ENCODE measurements at regions not wholly inside any gene's neighbourhood (a gene's known extent, or its start where the extent isn't known, plus 50 kb on each side); places are given as distances from the start of the nearest gene placed in this dataset.

DNA sequence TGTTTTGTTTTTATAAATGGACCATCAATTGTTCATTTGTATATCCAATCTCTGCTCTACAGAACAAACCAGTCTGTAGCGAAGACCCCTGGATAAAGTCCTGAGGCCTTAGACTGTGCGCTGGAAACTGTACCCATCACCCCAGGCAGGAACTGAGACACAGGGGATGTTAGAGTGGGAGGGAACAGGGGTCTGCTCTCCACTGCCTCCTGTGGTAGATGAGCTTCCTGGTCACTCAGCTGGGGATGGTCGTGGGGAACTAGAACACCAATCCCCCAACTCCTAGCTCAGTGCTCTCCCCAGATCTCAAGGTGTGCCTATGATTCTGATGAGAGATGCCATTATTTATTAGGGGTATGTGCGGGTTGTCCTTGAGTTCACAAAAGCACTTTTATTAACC lies 340.2 kb upstream of the IGF1R start:
- CTCF ChIA-PET = interaction anchor here (0.5 to 2.2 kb wide), 16 partner anchors 12 to 165 kb away, joined by 3 to 13 read pairs (median 3); no protein-coding TSS in a partner anchor

More for the DNA sequence above, 340.2 kb upstream of the IGF1R start:
- peaks cover 15% of the 10 kb centered on the region for H3K9me3 Mint-ChIP-seq
- no peak for DNase-seq (ENCODE audit: low spot score)
- H3K27ac Mint-ChIP-seq = no peak overlapping the region
- peaks cover 3% of the 10 kb centered on the region; the same call in 1 of the 2 replicates for H3K27me3 Mint-ChIP-seq (ENCODE audit: low read depth)
- H3K4me3 Mint-ChIP-seq = no peak overlapping the region
- H3K36me3 Mint-ChIP-seq = no peaks in the 10 kb centered on the region
- peak; percentile 79 for ATAC-seq
- POLR2A ChIA-PET = no interaction called here
- H3K4me1 Mint-ChIP-seq = no peaks in the 10 kb centered on the region
- TF ChIP-seq GABPB1 (CRISPR knock-in tag; IDR thresholded peaks at IDR 0.05) = no peak
- TF ChIP-seq, protein P1, sequence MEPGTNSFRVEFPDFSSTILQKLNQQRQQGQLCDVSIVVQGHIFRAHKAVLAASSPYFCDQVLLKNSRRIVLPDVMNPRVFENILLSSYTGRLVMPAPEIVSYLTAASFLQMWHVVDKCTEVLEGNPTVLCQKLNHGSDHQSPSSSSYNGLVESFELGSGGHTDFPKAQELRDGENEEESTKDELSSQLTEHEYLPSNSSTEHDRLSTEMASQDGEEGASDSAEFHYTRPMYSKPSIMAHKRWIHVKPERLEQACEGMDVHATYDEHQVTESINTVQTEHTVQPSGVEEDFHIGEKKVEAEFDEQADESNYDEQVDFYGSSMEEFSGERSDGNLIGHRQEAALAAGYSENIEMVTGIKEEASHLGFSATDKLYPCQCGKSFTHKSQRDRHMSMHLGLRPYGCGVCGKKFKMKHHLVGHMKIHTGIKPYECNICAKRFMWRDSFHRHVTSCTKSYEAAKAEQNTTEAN (CRISPR knock-in tag; IDR thresholded peaks at IDR 0.05) = no peak
- no peak for TF ChIP-seq TP53 (CRISPR knock-in tag; IDR thresholded peaks at IDR 0.05)
- TF ChIP-seq, protein P2, sequence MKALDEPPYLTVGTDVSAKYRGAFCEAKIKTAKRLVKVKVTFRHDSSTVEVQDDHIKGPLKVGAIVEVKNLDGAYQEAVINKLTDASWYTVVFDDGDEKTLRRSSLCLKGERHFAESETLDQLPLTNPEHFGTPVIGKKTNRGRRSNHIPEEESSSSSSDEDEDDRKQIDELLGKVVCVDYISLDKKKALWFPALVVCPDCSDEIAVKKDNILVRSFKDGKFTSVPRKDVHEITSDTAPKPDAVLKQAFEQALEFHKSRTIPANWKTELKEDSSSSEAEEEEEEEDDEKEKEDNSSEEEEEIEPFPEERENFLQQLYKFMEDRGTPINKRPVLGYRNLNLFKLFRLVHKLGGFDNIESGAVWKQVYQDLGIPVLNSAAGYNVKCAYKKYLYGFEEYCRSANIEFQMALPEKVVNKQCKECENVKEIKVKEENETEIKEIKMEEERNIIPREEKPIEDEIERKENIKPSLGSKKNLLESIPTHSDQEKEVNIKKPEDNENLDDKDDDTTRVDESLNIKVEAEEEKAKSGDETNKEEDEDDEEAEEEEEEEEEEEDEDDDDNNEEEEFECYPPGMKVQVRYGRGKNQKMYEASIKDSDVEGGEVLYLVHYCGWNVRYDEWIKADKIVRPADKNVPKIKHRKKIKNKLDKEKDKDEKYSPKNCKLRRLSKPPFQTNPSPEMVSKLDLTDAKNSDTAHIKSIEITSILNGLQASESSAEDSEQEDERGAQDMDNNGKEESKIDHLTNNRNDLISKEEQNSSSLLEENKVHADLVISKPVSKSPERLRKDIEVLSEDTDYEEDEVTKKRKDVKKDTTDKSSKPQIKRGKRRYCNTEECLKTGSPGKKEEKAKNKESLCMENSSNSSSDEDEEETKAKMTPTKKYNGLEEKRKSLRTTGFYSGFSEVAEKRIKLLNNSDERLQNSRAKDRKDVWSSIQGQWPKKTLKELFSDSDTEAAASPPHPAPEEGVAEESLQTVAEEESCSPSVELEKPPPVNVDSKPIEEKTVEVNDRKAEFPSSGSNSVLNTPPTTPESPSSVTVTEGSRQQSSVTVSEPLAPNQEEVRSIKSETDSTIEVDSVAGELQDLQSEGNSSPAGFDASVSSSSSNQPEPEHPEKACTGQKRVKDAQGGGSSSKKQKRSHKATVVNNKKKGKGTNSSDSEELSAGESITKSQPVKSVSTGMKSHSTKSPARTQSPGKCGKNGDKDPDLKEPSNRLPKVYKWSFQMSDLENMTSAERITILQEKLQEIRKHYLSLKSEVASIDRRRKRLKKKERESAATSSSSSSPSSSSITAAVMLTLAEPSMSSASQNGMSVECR (CRISPR knock-in tag; IDR thresholded peaks at IDR 0.05; ENCODE audit: borderline replicate concordance) = no peak
- TF ChIP-seq, protein P3, sequence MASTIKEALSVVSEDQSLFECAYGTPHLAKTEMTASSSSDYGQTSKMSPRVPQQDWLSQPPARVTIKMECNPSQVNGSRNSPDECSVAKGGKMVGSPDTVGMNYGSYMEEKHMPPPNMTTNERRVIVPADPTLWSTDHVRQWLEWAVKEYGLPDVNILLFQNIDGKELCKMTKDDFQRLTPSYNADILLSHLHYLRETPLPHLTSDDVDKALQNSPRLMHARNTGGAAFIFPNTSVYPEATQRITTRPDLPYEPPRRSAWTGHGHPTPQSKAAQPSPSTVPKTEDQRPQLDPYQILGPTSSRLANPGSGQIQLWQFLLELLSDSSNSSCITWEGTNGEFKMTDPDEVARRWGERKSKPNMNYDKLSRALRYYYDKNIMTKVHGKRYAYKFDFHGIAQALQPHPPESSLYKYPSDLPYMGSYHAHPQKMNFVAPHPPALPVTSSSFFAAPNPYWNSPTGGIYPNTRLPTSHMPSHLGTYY (CRISPR knock-in tag; IDR thresholded peaks at IDR 0.05) = no peak
- TF ChIP-seq, protein P4, sequence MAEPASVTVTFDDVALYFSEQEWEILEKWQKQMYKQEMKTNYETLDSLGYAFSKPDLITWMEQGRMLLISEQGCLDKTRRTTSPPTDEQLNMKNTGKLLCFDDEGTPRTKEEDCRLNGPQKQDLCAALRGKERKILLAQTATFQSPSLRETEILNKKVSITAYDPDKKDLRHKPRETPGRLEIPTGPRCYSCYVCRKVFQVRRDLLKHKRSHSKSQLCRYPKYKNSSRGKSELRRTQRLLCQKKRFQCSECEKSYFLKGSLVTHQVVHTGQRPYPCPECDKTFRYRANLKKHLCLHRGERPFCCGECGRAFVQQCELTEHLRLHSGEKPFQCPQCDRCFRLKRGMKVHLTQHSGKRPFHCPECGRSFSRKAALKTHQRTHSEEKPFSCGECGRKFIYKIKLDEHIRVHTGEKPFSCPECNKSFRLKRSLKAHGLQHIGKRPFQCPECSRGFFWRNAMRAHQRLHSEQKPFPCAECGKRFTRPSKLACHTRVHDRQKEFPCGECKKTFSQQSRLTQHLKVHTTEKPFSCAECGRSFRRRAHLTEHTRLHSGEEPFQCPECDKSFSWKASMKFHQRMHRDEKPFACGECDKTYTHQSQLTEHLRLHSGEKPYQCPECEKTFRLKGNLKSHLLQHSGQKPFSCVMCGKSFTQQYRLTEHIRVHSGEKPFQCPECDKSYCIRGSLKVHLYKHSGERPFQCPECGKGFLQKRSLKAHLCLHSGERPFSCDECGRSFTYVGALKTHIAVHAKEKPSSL (CRISPR knock-in tag; conservative IDR thresholded peaks at IDR 0.05) = no peak
- TF ChIP-seq, protein P5, sequence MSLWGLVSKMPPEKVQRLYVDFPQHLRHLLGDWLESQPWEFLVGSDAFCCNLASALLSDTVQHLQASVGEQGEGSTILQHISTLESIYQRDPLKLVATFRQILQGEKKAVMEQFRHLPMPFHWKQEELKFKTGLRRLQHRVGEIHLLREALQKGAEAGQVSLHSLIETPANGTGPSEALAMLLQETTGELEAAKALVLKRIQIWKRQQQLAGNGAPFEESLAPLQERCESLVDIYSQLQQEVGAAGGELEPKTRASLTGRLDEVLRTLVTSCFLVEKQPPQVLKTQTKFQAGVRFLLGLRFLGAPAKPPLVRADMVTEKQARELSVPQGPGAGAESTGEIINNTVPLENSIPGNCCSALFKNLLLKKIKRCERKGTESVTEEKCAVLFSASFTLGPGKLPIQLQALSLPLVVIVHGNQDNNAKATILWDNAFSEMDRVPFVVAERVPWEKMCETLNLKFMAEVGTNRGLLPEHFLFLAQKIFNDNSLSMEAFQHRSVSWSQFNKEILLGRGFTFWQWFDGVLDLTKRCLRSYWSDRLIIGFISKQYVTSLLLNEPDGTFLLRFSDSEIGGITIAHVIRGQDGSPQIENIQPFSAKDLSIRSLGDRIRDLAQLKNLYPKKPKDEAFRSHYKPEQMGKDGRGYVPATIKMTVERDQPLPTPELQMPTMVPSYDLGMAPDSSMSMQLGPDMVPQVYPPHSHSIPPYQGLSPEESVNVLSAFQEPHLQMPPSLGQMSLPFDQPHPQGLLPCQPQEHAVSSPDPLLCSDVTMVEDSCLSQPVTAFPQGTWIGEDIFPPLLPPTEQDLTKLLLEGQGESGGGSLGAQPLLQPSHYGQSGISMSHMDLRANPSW (CRISPR knock-in tag; conservative IDR thresholded peaks at IDR 0.05; ENCODE audit: low read depth) = no peak
- TF ChIP-seq EMX1 (CRISPR knock-in tag; IDR thresholded peaks at IDR 0.05) = no peak
- TF ChIP-seq TEAD1 (CRISPR knock-in tag; IDR thresholded peaks at IDR 0.05) = no peak
- TF ChIP-seq RORB (CRISPR knock-in tag; IDR thresholded peaks at IDR 0.05) = no peak
- no peak for TF ChIP-seq ETV6 (CRISPR knock-in tag; IDR thresholded peaks at IDR 0.05)
- TF ChIP-seq FOXK1 (CRISPR knock-in tag; IDR thresholded peaks at IDR 0.05) = no peak
- TF ChIP-seq, protein P6, sequence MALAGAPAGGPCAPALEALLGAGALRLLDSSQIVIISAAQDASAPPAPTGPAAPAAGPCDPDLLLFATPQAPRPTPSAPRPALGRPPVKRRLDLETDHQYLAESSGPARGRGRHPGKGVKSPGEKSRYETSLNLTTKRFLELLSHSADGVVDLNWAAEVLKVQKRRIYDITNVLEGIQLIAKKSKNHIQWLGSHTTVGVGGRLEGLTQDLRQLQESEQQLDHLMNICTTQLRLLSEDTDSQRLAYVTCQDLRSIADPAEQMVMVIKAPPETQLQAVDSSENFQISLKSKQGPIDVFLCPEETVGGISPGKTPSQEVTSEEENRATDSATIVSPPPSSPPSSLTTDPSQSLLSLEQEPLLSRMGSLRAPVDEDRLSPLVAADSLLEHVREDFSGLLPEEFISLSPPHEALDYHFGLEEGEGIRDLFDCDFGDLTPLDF (CRISPR knock-in tag; IDR thresholded peaks at IDR 0.05) = no peak
- TF ChIP-seq, protein P7, sequence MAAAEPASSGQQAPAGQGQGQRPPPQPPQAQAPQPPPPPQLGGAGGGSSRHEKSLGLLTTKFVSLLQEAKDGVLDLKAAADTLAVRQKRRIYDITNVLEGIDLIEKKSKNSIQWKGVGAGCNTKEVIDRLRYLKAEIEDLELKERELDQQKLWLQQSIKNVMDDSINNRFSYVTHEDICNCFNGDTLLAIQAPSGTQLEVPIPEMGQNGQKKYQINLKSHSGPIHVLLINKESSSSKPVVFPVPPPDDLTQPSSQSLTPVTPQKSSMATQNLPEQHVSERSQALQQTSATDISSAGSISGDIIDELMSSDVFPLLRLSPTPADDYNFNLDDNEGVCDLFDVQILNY (CRISPR knock-in tag; IDR thresholded peaks at IDR 0.05) = no peak
- no peak for TF ChIP-seq NFYB (CRISPR knock-in tag; conservative IDR thresholded peaks at IDR 0.05; ENCODE audit: low read depth)
- TF ChIP-seq, protein P8, sequence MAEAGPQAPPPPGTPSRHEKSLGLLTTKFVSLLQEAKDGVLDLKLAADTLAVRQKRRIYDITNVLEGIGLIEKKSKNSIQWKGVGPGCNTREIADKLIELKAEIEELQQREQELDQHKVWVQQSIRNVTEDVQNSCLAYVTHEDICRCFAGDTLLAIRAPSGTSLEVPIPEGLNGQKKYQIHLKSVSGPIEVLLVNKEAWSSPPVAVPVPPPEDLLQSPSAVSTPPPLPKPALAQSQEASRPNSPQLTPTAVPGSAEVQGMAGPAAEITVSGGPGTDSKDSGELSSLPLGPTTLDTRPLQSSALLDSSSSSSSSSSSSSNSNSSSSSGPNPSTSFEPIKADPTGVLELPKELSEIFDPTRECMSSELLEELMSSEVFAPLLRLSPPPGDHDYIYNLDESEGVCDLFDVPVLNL (CRISPR knock-in tag; IDR thresholded peaks at IDR 0.05; ENCODE audit: borderline replicate concordance, low read depth) = no peak
- no peak for TF ChIP-seq NFATC4 (CRISPR knock-in tag; IDR thresholded peaks at IDR 0.05)
- no peak for TF ChIP-seq HMGA2 (CRISPR knock-in tag; IDR thresholded peaks at IDR 0.05)

All from WTC11 (cell line).